H9 (cell line): ENCODE measurements at regions not wholly inside any gene's neighbourhood (a gene's known extent, or its start where the extent isn't known, plus 50 kb on each side); places are given as distances from the start of the nearest gene placed in this dataset.

Source experiments
- DNase-seq: peaks from one replicate; pipeline ENCODE4 v3.0.0-alpha.2; 2017
- H2AFZ ChIP-seq: one replicate; pipeline ENCODE4 v1.6.1; 2013; ENCODE audit warnings: mild to moderate bottlenecking, low read length, control low read depth, moderate library complexity
- H2AK5ac ChIP-seq: 2 replicates; pipeline ENCODE4 v1.6.1; 2013; ENCODE audit warnings: low read length, control low read depth, mixed read lengths; ENCODE audit not compliant: insufficient read length
- H2BK120ac ChIP-seq: one replicate; pipeline ENCODE4 v1.6.1; 2013; ENCODE audit warnings: low read depth, mild to moderate bottlenecking, low read length, control low read depth, inconsistent platforms; ENCODE audit not compliant: poor library complexity, severe bottlenecking
- H2BK12ac ChIP-seq: 2 replicates; pipeline ENCODE4 v1.6.1; 2013; ENCODE audit warnings: low read length, control low read depth, mixed read lengths, low read depth; ENCODE audit not compliant: insufficient read length
- H2BK15ac ChIP-seq: 2 replicates; pipeline ENCODE4 v1.6.1; 2013; ENCODE audit warnings: low read depth, low read length, control low read depth
- H2BK20ac ChIP-seq: one replicate; pipeline ENCODE4 v1.6.1; 2013; ENCODE audit warnings: low read depth, mild to moderate bottlenecking, low read length, control low read depth, inconsistent platforms; ENCODE audit not compliant: poor library complexity, severe bottlenecking
- H2BK5ac ChIP-seq: 2 replicates; pipeline ENCODE4 v1.6.1; 2013; ENCODE audit warnings: low read length, control low read depth, mixed read lengths; ENCODE audit not compliant: insufficient read length
- H3K14ac ChIP-seq: 2 replicates; pipeline ENCODE4 v1.6.1; 2013; ENCODE audit warnings: low read length, control low read depth; ENCODE audit not compliant: insufficient read depth
- H3K18ac ChIP-seq: 2 replicates; pipeline ENCODE4 v1.6.1; 2013; ENCODE audit warnings: low read depth, mild to moderate bottlenecking, mixed read lengths, low read length, control low read depth; ENCODE audit not compliant: insufficient read length
- H3K23ac ChIP-seq: 2 replicates; pipeline ENCODE4 v1.6.1; 2013; ENCODE audit warnings: low read length, control low read depth, mixed read lengths, low read depth; ENCODE audit not compliant: insufficient read length
- H3K23me2 ChIP-seq: 2 replicates; pipeline ENCODE4 v1.6.1; 2013; ENCODE audit warnings: low read depth, mild to moderate bottlenecking, mixed read lengths, low read length, control low read depth; ENCODE audit not compliant: insufficient read length, poor library complexity, severe bottlenecking
- H3K27ac ChIP-seq: 2 replicates; pipeline ENCODE4 v1.5.1; 2013; ENCODE audit warnings: low read length, control low read depth, mixed read lengths, low read depth; ENCODE audit not compliant: insufficient read length
- H3K27me3 ChIP-seq: 2 replicates; pipeline ENCODE4 v1.6.1; 2013; ENCODE audit warnings: low read length, control low read depth, inconsistent platforms; ENCODE audit not compliant: insufficient read depth
- H3K4ac ChIP-seq: 2 replicates; pipeline ENCODE4 v1.6.1; 2013; ENCODE audit warnings: low read depth, mild to moderate bottlenecking, control low read depth, inconsistent platforms, low read length, moderate library complexity
- H3K4me1 ChIP-seq: 2 replicates; pipeline ENCODE4 v1.6.1; 2013; ENCODE audit warnings: low read length, control low read depth, inconsistent platforms; ENCODE audit not compliant: insufficient read depth
- H3K4me2 ChIP-seq: 2 replicates; pipeline ENCODE4 v1.6.1; 2013; ENCODE audit warnings: low read length, control low read depth, mixed read lengths; ENCODE audit not compliant: insufficient read length, insufficient read depth
- H3K56ac ChIP-seq: 2 replicates; pipeline ENCODE4 v1.6.1; 2013; ENCODE audit warnings: low read depth, mild to moderate bottlenecking, mixed read lengths, low read length, control low read depth; ENCODE audit not compliant: insufficient read length
- H3K79me1 ChIP-seq: 2 replicates; pipeline ENCODE4 v1.6.1; 2013; ENCODE audit warnings: low read depth, mild to moderate bottlenecking, moderate library complexity, low read length, control low read depth, inconsistent platforms; ENCODE audit not compliant: insufficient read depth, poor library complexity, severe bottlenecking
- H3K79me2 ChIP-seq: 2 replicates; pipeline ENCODE4 v1.6.1; 2013; ENCODE audit warnings: low read length, control low read depth, inconsistent platforms; ENCODE audit not compliant: insufficient read depth
- H3K9ac ChIP-seq: 2 replicates; pipeline ENCODE4 v1.6.1; 2013; ENCODE audit warnings: low read length, control low read depth, mixed read lengths; ENCODE audit not compliant: insufficient read length; ENCODE audit errors: extremely low read depth
- H3K9me3 ChIP-seq: one replicate; pipeline ENCODE4 v1.6.1; 2013; ENCODE audit warnings: low read depth, low read length, inconsistent platforms; ENCODE audit not compliant: control insufficient read depth
- H3T11ph ChIP-seq: one replicate; pipeline ENCODE4 v1.6.1; 2013; ENCODE audit warnings: mild to moderate bottlenecking, low read length, control low read depth, inconsistent platforms
- H4K20me1 ChIP-seq: one replicate; pipeline ENCODE4 v1.6.1; 2013; ENCODE audit not compliant: control insufficient read depth, insufficient read length, insufficient read depth
- H4K5ac ChIP-seq: 2 replicates; pipeline ENCODE4 v1.6.1; 2013; ENCODE audit warnings: low read depth, mild to moderate bottlenecking, mixed read lengths, low read length, control low read depth; ENCODE audit not compliant: insufficient read length
- H4K8ac ChIP-seq: replicated peaks from 2 replicates; pipeline ENCODE4 v1.6.1; 2013; ENCODE audit warnings: low read length, control low read depth, mixed read lengths, low read depth; ENCODE audit not compliant: insufficient read length
- H4K91ac ChIP-seq: 2 replicates; pipeline ENCODE4 v1.6.1; 2013; ENCODE audit warnings: low read depth, mild to moderate bottlenecking, moderate library complexity, mixed read lengths, low read length, control low read depth; ENCODE audit not compliant: insufficient read length
- H3K27ac Mint-ChIP-seq, 3 experiments: 2 replicates in 2 of 3; 3 replicates in 1 of 3; pipeline ENCODE4 v1.8.0; 2020 to 2021; ENCODE audit warnings: mixed read lengths in 3 of 3, mild to moderate bottlenecking in 1 of 3, moderate library complexity in 1 of 3
- H3K27me3 Mint-ChIP-seq: 2 replicates; pipeline ENCODE4 v1.8.0; 2021; ENCODE audit warnings: low read depth, mild to moderate bottlenecking, moderate library complexity, mixed read lengths
- H3K36me3 Mint-ChIP-seq, 3 experiments: 2 replicates in 2 of 3; 3 replicates in 1 of 3; pipeline ENCODE4 v1.8.0; 2020 to 2021; ENCODE audit warnings: low read depth in 3 of 3, mixed read lengths in 3 of 3; ENCODE audit not compliant: insufficient read depth in 1 of 3
- H3K4me1 Mint-ChIP-seq, 2 experiments: 2 replicates each; pipeline ENCODE4 v1.8.0; 2020; ENCODE audit warnings: mixed read lengths in 2 of 2
- H3K4me3 Mint-ChIP-seq, 2 experiments: 2 replicates in 1 of 2; 3 replicates in 1 of 2; pipeline ENCODE4 v1.8.0; 2020 to 2021; ENCODE audit warnings: mild to moderate bottlenecking in 2 of 2, mixed read lengths in 2 of 2, moderate library complexity in 1 of 2
- H3K9me3 Mint-ChIP-seq, 2 experiments: 2 replicates in 1 of 2; 3 replicates in 1 of 2; pipeline ENCODE4 v1.8.0; 2020; ENCODE audit warnings: mild to moderate bottlenecking in 2 of 2, mixed read lengths in 2 of 2, moderate library complexity in 1 of 2
- WGBS: extraction: QIAGEN DNeasy Blood & Tissue Kit; methylation state at CpG from one replicate; pipeline ENCODE4 v1.1.7; 2013; ENCODE audit warnings: missing lambda C conversion rate, low lambda C conversion rate, mixed read lengths; ENCODE audit not compliant: insufficient read length; ENCODE audit errors: extremely low coverage; 5-methylcytosine and 5-hydroxymethylcytosine counted together
- TF ChIP-seq, protein P1 (sequence below): fragments of 200-600 bp; sonication (generic); conservative IDR thresholded peaks from 3 replicates; pipeline ENCODE4 v1.8.0; 2021; ENCODE audit warnings: antibody characterized with exemption, mild to moderate bottlenecking

- Histone ChIP-seq H3T11ph (no peak overlapping the region), H2BK15ac (no peak overlapping the region), H3K23me2 (no peaks in the 10 kb centered on the region), H3K14ac (no peak overlapping the region), H3K27me3 (no peaks in the 10 kb centered on the region), H4K91ac (no peak overlapping the region), H3K4me1 (peaks cover 4% of the 10 kb centered on the region; the same call in 1 of the 2 replicates), H3K56ac (no peak overlapping the region), H2BK5ac (no peak overlapping the region), H2AFZ (no peak overlapping the region), H3K79me2 (no peaks in the 10 kb centered on the region), H3K9me3 (no peaks in the 10 kb centered on the region), H4K20me1 (no peaks in the 10 kb centered on the region), H2BK20ac (no peak overlapping the region), H2BK12ac (no peak overlapping the region), H4K5ac (no peak overlapping the region), H3K4ac (no peak overlapping the region), H3K23ac (no peak overlapping the region), H4K8ac (no peak overlapping the region), H3K4me2 (no peak overlapping the region), H3K18ac (no peak overlapping the region), H3K79me1 (no peaks in the 10 kb centered on the region), H2BK120ac (no peak overlapping the region), H3K27ac (no peak overlapping the region), H2AK5ac (no peak overlapping the region), H3K9ac (no peak overlapping the region)
- Mint-ChIP-seq H3K27me3 (no peaks in the 10 kb centered on the region), H3K4me1 (peaks cover 26 to 38% of the 10 kb centered on the region in 2 experiments), H3K4me3 (no peak overlapping the region), H3K27ac (no peak overlapping the region), H3K36me3 (peaks cover 0 to 8% (median 0%) of the 10 kb centered on the region in 3 experiments; a peak in 3 of 7 replicates), H3K9me3 (peaks cover 0 to 7% of the 10 kb centered on the region in 2 experiments; a peak in 3 of 5 replicates)
- no CpG with 5 or more reads among the region's 6 CpGs for WGBS
- DNase-seq, result no peak
- TF ChIP-seq, protein P1, sequence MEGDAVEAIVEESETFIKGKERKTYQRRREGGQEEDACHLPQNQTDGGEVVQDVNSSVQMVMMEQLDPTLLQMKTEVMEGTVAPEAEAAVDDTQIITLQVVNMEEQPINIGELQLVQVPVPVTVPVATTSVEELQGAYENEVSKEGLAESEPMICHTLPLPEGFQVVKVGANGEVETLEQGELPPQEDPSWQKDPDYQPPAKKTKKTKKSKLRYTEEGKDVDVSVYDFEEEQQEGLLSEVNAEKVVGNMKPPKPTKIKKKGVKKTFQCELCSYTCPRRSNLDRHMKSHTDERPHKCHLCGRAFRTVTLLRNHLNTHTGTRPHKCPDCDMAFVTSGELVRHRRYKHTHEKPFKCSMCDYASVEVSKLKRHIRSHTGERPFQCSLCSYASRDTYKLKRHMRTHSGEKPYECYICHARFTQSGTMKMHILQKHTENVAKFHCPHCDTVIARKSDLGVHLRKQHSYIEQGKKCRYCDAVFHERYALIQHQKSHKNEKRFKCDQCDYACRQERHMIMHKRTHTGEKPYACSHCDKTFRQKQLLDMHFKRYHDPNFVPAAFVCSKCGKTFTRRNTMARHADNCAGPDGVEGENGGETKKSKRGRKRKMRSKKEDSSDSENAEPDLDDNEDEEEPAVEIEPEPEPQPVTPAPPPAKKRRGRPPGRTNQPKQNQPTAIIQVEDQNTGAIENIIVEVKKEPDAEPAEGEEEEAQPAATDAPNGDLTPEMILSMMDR, result no peak
Observed at GRCh38 chr6:147675281-147675680, 166.8 kb downstream of the SAMD5 start.
